ENCODE measurements at regions not wholly inside any gene's neighbourhood (a gene's known extent, or its start where the extent isn't known, plus 50 kb on each side); places are given as distances from the start of the nearest gene placed in this dataset.

DNA sequence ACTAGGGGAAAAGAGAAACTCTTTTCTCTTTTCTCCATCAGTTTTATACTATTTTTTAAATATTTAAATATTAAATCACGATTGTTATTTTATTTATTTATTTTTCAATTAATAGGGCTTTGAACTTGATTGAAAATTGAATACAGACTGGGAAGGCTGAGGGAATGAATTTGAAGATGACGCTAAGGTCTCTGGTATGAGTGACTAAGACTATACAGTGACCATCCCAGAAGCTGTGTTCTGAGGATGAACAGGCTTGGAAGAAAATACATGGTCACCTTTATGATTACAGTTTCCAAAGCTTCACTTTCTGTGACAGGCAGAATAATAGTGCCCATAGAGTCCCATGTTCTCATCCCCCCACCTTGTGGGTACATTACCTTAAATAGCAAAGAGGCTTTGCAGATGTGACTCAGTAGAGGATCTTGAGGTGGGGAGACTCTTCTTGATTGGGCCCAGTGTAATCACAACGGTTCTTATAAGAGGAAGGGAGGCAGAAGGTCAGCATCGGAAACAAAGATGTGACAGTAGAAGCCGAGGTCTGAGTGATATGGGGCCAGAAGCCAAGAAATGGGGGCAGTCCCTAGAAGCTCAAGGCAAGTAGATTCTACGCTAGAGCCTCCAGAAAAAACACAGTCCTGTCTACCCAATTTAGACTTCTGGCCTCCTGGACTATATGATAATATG is 51.0 kb upstream of the LPP start:
- Histone ChIP-seq H3K27ac (no peak overlapping the region), H3K9me3 (ENCODE audit: severe bottlenecking) (no peaks in the 10 kb centered on the region), H3K4me3 (ENCODE audit: low read depth, low read length) (no peak overlapping the region), H3K27me3 (ENCODE audit: insufficient read depth, low read depth, severe bottlenecking) (no peaks in the 10 kb centered on the region), H3K36me3 (no peaks in the 10 kb centered on the region)
- DNase-seq: no peak
- TF ChIP-seq CTCF (IDR thresholded peaks at IDR 0.05; ENCODE audit: low read depth, low read length): no peak

- H3K36me3 ChIP-seq: no peaks in the 10 kb centered on the region
- H3K9me3 ChIP-seq (ENCODE audit: severe bottlenecking): no peaks in the 10 kb centered on the region
- no peak for DNase-seq
- H3K27ac ChIP-seq: no peak overlapping the region
- H3K4me3 ChIP-seq (ENCODE audit: low read depth, low read length): no peak overlapping the region
- no peak for TF ChIP-seq CTCF (IDR thresholded peaks at IDR 0.05; ENCODE audit: low read depth, low read length)
- no peaks in the 10 kb centered on the region for H3K27me3 ChIP-seq (ENCODE audit: insufficient read depth, low read depth, severe bottlenecking)
Observed at GRCh38 chr3:188104050-188104449, 49.9 kb upstream of the LPP start.

Data from WERI-Rb-1 (cell line).